CD4-positive, CD25-positive, alpha-beta regulatory T cell (primary cell): ENCODE measurements at regions not wholly inside any gene's neighbourhood (a gene's known extent, or its start where the extent isn't known, plus 50 kb on each side); places are given as distances from the start of the nearest gene placed in this dataset.

ENCODE experiments used
- ATAC-seq, 2 donors: fragments of 150-1000 bp; cut with Tn5 transposase; one replicate each; pipeline ENCODE4 v1.10.0; 2021; ENCODE audit warnings: low read depth in 2 of 2, moderate number of reproducible peaks in 2 of 2, moderate library complexity in 1 of 2
- DNase-seq, 3 donors: peaks; one replicate each; pipeline versions ENCODE4 v3.0.0 to v3.0.0-alpha.2; 2012 to 2022; ENCODE audit warnings: mixed read lengths in 1 of 3
- H3K27ac ChIP-seq: one replicate; pipeline ENCODE4 v1.7.0; 2013; ENCODE audit warnings: mild to moderate bottlenecking, low read length; ENCODE audit not compliant: insufficient read depth, poor library complexity, severe bottlenecking
- H3K27me3 ChIP-seq: one replicate; pipeline ENCODE4 v1.7.0; 2013; ENCODE audit warnings: low read length; ENCODE audit not compliant: control insufficient read depth, insufficient read depth
- H3K36me3 ChIP-seq: one replicate; pipeline ENCODE4 v1.7.0; 2013; ENCODE audit warnings: mild to moderate bottlenecking, low read length, moderate library complexity; ENCODE audit not compliant: control insufficient read depth, insufficient read depth
- H3K4me1 ChIP-seq: 2 replicates; pipeline ENCODE4 v1.7.0; 2013; ENCODE audit warnings: mild to moderate bottlenecking, low read length; ENCODE audit not compliant: insufficient read depth, control insufficient read depth, poor library complexity, severe bottlenecking
- H3K4me3 ChIP-seq: one replicate; pipeline ENCODE4 v1.7.0; 2013; ENCODE audit warnings: low read depth, mild to moderate bottlenecking, low read length, moderate library complexity
- H3K9me3 ChIP-seq, 2 experiments: 1 replicate in 1 of 2; 2 replicates in 1 of 2; pipeline ENCODE4 v1.7.0; 2013; ENCODE audit warnings: low read length in 2 of 2, mild to moderate bottlenecking in 1 of 2, moderate library complexity in 1 of 2; ENCODE audit not compliant: control insufficient read depth in 2 of 2
- H3K27ac Mint-ChIP-seq, 3 donors: one replicate each; pipeline ENCODE4 v1.8.0; 2020 to 2022; ENCODE audit warnings: mild to moderate bottlenecking in 3 of 3, mixed read lengths in 3 of 3, moderate library complexity in 2 of 3
- H3K27me3 Mint-ChIP-seq: one replicate; pipeline ENCODE4 v1.8.0; 2022; ENCODE audit warnings: mild to moderate bottlenecking, mixed read lengths
- H3K36me3 Mint-ChIP-seq: one replicate; pipeline ENCODE4 v1.8.0; 2020; ENCODE audit warnings: mixed read lengths
- H3K4me1 Mint-ChIP-seq, 4 donors: one replicate each; pipeline ENCODE4 v1.8.0; 2020 to 2022; ENCODE audit warnings: mixed read lengths in 4 of 4, mild to moderate bottlenecking in 1 of 4
- H3K4me3 Mint-ChIP-seq, 4 donors: one replicate each; pipeline ENCODE4 v1.8.0; 2020 to 2022; ENCODE audit warnings: mild to moderate bottlenecking in 4 of 4, mixed read lengths in 4 of 4, moderate library complexity in 3 of 4
- H3K9me3 Mint-ChIP-seq, 7 donors: one replicate each; pipeline ENCODE4 v1.8.0; 2020 to 2022; ENCODE audit warnings: mixed read lengths in 7 of 7, mild to moderate bottlenecking in 3 of 7, moderate library complexity in 2 of 7

DNA sequence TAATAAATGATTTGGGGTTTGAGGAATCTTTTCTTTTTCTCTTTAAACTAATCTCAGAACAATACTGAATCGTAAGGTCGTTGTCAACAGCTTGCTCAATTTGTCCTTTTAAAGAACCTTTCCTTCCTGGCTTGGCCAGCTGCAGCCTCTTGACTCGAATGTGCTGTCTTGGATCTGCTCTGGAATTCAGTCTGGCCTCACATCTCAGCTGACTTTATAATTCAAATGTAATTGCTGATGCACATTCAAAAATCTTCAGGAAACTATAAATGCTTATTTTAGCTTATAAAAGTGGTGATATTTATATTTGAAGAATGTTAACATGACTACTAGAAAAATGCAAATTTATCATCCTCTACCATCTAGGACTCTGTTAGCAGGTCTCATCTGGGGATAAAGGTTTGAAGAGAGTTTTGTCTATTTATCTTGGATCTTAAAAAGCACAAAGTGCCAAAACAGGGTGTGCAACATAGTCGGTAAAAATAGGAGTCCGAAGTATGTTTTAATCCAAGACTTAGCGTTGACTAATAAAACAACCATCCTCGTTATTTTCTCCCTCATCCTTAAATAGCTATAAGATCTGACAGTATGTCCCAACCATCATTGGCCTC lies 1035.2 kb downstream of the MCTP2 start:
- Histone ChIP-seq H3K27ac (no peak overlapping the region), H3K36me3 (no peaks in the 10 kb centered on the region), H3K4me1 (no peaks in the 10 kb centered on the region), H3K4me3 (no peak overlapping the region), H3K27me3 (no peaks in the 10 kb centered on the region), H3K9me3 (no peaks in the 10 kb centered on the region)
- H3K27ac Mint-ChIP-seq: no peak overlapping the region
- no peaks in the 10 kb centered on the region for H3K4me1 Mint-ChIP-seq
- DNase-seq: no peak
- H3K36me3 Mint-ChIP-seq: no peaks in the 10 kb centered on the region
- no peaks in the 10 kb centered on the region for H3K27me3 Mint-ChIP-seq
- H3K4me3 Mint-ChIP-seq: no peak overlapping the region
- no peak for ATAC-seq
- peaks cover 0 to 2% (median 0%) of the 10 kb centered on the region in 7 donors for H3K9me3 Mint-ChIP-seq

DNA sequence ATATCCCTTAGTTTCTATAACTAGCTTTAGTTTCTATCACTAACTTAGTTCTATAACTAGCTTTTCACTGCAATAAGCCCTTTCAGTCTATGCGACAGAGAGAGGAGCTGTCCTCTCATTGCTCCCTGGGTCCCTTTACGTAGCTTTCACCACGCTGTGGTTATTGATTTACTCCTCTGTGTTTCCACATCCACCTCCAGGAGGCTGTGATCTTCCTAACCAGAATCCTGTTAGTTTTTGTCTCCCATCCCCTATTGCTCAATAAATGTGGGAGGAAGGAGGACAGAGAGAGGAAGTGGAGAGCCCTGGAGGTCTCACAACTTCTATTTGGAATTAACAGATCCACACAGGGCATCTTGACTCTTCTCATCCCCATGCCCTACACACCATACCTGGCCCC lies 1036.1 kb downstream of the MCTP2 start:
- H3K27ac ChIP-seq: no peak overlapping the region
- H3K27me3 Mint-ChIP-seq: no peaks in the 10 kb centered on the region
- H3K36me3 Mint-ChIP-seq: no peaks in the 10 kb centered on the region
- no peaks in the 10 kb centered on the region for H3K36me3 ChIP-seq
- no peaks in the 10 kb centered on the region for H3K27me3 ChIP-seq
- H3K4me3 Mint-ChIP-seq: no peak overlapping the region
- H3K4me1 Mint-ChIP-seq: no peaks in the 10 kb centered on the region
- no peaks in the 10 kb centered on the region for H3K4me1 ChIP-seq
- no peaks in the 10 kb centered on the region for H3K9me3 ChIP-seq
- peaks cover 0 to 4% (median 2%) of the 10 kb centered on the region in 7 donors for H3K9me3 Mint-ChIP-seq
- DNase-seq: no peak
- no peak for ATAC-seq
- no peak overlapping the region for H3K27ac Mint-ChIP-seq
- no peak overlapping the region for H3K4me3 ChIP-seq

DNA sequence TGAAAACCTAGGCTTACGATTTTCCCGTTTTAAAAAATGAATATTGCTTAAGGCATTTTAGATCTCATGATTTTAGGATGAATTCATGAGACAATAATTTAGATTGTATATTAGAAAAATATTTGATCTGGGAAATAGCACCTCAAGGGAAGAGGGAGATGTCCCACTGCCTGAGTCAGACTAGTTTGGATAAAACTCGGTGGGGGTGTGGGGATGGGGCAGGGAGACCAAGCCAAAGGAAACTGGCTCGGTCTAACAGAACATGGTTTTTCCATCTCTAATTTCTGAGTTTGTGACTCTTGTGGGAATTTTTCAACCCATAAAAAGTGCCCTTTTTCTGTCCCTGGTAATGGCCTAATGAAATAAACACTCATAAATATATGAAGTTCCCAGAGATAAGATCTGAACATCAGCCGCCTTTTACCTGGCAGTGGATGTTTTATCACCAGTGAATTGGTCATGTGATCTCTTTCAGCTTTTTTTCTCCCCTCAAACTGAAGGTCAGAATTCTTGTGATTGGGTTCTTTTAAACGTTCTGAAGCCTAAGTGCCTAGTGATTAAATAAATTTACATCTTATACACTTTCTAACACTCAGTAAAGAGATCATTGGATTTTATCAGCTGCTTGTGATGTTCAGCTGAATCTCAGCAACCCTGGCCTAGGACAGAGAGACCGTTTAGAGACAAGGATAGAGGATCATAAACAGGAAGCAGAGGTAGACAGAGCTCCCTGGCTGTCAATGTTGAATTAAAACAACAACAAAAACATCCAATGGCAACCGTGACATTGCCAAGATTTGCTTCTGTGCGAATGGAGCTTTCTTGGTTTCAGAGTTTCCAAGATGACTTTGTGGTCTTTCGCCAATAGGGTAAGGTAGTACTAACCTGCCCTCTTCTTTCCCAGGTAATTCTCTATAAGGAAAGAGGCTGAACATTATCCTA lies 1038.2 kb downstream of the MCTP2 start:
- H3K27me3 Mint-ChIP-seq: no peaks in the 10 kb centered on the region

DNA sequence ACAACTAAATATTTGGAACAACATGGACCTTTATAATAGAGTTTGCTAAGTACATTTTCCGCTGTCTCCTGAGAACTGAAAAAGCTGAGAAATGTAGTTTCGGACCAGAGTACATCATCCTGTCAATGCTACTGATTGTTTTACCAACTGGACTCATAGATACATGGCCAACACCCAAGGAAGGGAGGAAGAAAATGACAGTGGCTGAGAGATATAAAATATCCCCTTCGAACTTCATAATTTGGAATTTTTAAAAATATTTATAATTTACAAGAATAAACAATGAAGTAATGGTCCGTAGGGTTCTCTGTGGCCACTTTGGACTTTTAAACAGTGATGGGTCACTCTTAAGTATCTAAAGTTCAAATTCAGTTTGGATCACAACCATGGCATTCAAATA lies 1042.7 kb downstream of the MCTP2 start:
- Histone ChIP-seq H3K4me1 (no peaks in the 10 kb centered on the region), H3K36me3 (no peaks in the 10 kb centered on the region), H3K27ac (no peak overlapping the region), H3K4me3 (no peak overlapping the region), H3K27me3 (no peaks in the 10 kb centered on the region), H3K9me3 (no peaks in the 10 kb centered on the region)
- Mint-ChIP-seq H3K4me3 (no peak overlapping the region), H3K36me3 (no peaks in the 10 kb centered on the region), H3K9me3 (peaks cover 0 to 6% (median 3%) of the 10 kb centered on the region in 7 donors), H3K27me3 (no peaks in the 10 kb centered on the region), H3K27ac (no peak overlapping the region), H3K4me1 (no peaks in the 10 kb centered on the region)
- DNase-seq (no peak), ATAC-seq (no peak)

More for the DNA sequence above, 1038.2 kb downstream of the MCTP2 start:
- H3K4me1 ChIP-seq: no peaks in the 10 kb centered on the region
- Mint-ChIP-seq H3K27ac (no peak overlapping the region), H3K4me3 (no peak overlapping the region), H3K36me3 (no peaks in the 10 kb centered on the region), H3K4me1 (no peaks in the 10 kb centered on the region), H3K9me3 (peaks cover 0 to 6% (median 3%) of the 10 kb centered on the region in 7 donors)
- H3K36me3 ChIP-seq: no peaks in the 10 kb centered on the region
- ATAC-seq (no peak), DNase-seq (no peak)
- no peak overlapping the region for H3K4me3 ChIP-seq
- no peaks in the 10 kb centered on the region for H3K9me3 ChIP-seq
- H3K27me3 ChIP-seq: no peaks in the 10 kb centered on the region
- no peak overlapping the region for H3K27ac ChIP-seq

DNA sequence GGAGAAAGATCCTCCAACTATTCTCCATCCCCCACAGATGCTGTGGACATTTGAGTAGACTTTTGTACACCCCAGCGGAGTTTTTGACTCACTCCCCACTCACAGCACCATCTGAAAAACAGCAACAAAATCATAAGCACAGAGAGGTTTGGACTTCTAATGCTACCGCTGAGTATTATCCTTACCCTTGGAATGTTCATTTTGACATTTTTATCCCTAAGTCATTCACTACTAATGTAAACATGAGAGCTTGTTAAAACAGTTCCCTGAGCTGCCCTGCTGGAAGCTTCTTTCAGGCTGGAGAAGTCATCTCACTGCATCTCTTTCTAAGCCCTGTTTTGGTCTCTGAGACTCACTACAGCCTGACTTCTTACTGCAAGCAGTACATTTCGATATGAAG lies 1045.9 kb downstream of the MCTP2 start:
- Histone ChIP-seq H3K27me3 (no peaks in the 10 kb centered on the region), H3K4me1 (no peaks in the 10 kb centered on the region), H3K27ac (no peak overlapping the region), H3K4me3 (no peak overlapping the region), H3K9me3 (no peaks in the 10 kb centered on the region), H3K36me3 (no peaks in the 10 kb centered on the region)
- DNase-seq (no peak), ATAC-seq (no peak)
- Mint-ChIP-seq H3K4me1 (no peaks in the 10 kb centered on the region), H3K36me3 (no peaks in the 10 kb centered on the region), H3K27me3 (no peaks in the 10 kb centered on the region), H3K27ac (no peak overlapping the region), H3K4me3 (no peak overlapping the region), H3K9me3 (peaks cover 0 to 3% (median 0%) of the 10 kb centered on the region in 7 donors)

DNA sequence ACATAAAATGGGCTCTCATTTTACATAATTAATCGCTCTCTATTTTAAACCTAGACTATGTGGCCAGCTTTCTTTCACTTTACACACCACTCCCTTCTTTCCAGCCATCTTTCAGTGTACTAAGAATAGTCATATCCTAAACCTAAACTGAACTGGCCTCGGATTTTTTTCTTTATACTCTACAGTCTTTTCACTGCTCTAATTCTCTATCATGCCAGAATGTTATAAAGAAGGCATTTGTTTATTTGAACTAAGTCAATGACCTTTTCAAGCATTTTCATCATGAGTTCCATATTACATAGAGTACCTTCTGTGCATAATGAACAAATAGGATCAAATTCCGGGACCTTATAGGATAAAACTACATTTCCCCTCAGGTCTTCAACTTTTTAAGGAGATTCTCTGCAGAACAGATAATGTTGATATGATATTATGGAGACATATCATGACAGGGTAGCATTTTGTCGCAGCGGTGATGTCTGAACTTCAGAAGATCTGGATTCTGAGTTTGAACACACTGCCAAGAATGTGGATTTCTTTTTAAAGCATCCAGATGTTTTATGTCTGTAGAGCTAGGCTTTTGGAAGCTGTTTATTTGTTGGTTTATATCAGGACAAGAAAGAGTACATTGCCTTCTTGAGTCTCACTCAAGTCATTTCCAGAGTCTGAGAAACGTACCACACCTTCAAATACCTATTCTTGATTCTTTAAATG lies 1047.3 kb downstream of the MCTP2 start:
- no peak overlapping the region for H3K27ac Mint-ChIP-seq
- no peak overlapping the region for H3K4me3 ChIP-seq
- DNase-seq (no peak), ATAC-seq (no peak)
- H3K36me3 ChIP-seq: no peaks in the 10 kb centered on the region
- no peak overlapping the region for H3K27ac ChIP-seq
- H3K4me3 Mint-ChIP-seq: no peak overlapping the region
- H3K36me3 Mint-ChIP-seq: no peaks in the 10 kb centered on the region
- H3K27me3 ChIP-seq: no peaks in the 10 kb centered on the region
- H3K4me1 Mint-ChIP-seq: no peaks in the 10 kb centered on the region
- no peaks in the 10 kb centered on the region for H3K27me3 Mint-ChIP-seq
- H3K9me3 ChIP-seq: no peaks in the 10 kb centered on the region
- peaks cover 0 to 2% (median 0%) of the 10 kb centered on the region in 7 donors for H3K9me3 Mint-ChIP-seq
- H3K4me1 ChIP-seq: no peaks in the 10 kb centered on the region

DNA sequence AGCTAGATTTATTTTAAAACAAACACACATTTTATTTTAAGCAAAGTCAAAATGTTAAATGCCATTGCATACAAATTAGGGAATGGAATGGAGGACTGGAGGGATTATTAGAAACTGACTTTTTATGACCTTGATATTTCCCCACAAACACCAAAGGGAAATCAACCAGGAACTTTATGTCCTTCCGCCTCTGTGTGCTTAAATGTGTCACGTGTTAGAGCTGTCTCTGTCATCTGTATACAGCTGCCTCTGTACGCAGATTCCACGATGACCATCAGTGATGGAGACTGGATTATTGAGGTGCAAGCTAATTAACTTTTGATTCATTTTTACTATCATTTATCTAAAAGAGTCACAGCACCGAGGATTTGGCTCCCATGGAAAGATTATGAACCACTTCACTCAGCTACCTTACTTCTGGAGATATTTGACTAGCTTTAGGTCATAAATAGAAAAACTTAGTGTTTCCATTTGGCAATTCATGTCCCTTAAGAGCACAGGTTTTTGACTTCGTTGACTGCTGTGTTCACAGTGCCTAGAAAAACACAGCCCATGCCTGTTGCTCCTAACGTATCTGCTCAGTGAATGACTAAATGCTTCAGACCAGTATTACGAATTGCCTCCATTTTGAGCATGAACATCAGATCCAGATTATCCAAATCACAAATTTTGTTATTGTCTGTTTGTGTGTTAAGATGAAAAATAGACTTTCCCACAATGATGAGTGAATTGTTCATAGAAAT lies 1048.1 kb downstream of the MCTP2 start:
- no peaks in the 10 kb centered on the region for H3K27me3 Mint-ChIP-seq
- H3K4me1 Mint-ChIP-seq: no peaks in the 10 kb centered on the region
- Histone ChIP-seq H3K27ac (no peak overlapping the region), H3K36me3 (no peaks in the 10 kb centered on the region), H3K9me3 (no peaks in the 10 kb centered on the region), H3K4me1 (no peaks in the 10 kb centered on the region), H3K4me3 (no peak overlapping the region), H3K27me3 (no peaks in the 10 kb centered on the region)
- no peak for DNase-seq
- no peak for ATAC-seq
- H3K4me3 Mint-ChIP-seq: no peak overlapping the region
- H3K36me3 Mint-ChIP-seq: no peaks in the 10 kb centered on the region
- H3K27ac Mint-ChIP-seq: no peak overlapping the region
- peaks cover 0 to 2% (median 0%) of the 10 kb centered on the region in 7 donors for H3K9me3 Mint-ChIP-seq
